Embryonic facial prominence (tissue), 1 donor: ENCODE measurements at regions not wholly inside any gene's neighbourhood (a gene's known extent, or its start where the extent isn't known, plus 50 kb on each side); places are given as distances from the start of the nearest gene placed in this dataset.

Experiments
- DNase-seq: peaks from one replicate; pipeline ENCODE4 v3.0.0-alpha.2; 2016; ENCODE audit errors: extremely low spot score

DNA sequence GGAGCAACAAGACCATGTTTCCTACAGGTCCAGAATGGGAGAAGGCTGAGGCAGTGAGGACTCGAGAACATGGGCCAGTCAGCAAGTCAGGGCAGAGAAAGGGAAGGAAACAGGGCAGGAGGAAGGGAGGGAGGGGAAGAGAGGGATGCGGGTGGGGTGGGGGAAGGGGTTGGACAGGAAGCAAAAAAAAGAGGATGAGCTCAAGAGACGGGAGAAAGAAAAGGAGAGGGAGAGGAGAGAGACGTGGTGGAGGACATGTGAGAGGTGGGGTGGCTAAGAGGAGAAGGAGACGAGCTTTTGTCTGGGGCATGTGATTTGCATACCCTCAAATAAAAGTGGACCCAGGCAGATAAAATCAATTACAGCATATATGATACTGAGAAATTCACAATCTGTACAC is 389.5 kb upstream of the B3GAT1 start:
- no peak for DNase-seq

- no peak for DNase-seq
These were observed 388.8 kb upstream of the B3GAT1 start for GRCh38 chr11:134800826-134801225.

GRCh38 chr11:134800130-134800529 is 388.1 kb upstream of the B3GAT1 start:
- no peak for DNase-seq

DNA sequence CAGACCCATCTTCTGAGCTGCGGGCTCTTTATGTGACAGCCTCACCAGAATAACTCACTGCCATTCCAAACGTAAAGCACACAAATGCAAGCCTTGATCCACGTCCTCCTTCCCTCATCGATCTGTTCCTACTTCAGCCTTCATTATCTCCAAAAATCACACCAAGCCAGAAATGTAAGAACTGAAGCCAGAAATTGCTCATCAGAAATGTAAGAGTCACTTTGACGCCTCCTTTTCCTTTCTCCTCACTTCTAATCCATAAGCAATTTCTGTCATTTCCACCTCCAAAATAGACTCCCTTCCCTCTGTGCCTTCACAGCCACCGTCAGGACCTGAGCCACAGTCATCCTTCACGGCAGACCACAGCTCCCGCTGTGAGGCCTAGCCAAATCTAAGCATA is 387.3 kb upstream of the B3GAT1 start:
- DNase-seq: no peak

- DNase-seq: no peak
These were observed 385.5 kb upstream of the B3GAT1 start for GRCh38 chr11:134797411-134798089.

GRCh38 chr11:134795017-134795416 is 383.0 kb upstream of the B3GAT1 start:
- DNase-seq: no peak

GRCh38 chr11:134794192-134794591 is 382.1 kb upstream of the B3GAT1 start:
- no peak for DNase-seq

GRCh38 chr11:134792677-134793076 is 380.6 kb upstream of the B3GAT1 start:
- DNase-seq: no peak

DNA sequence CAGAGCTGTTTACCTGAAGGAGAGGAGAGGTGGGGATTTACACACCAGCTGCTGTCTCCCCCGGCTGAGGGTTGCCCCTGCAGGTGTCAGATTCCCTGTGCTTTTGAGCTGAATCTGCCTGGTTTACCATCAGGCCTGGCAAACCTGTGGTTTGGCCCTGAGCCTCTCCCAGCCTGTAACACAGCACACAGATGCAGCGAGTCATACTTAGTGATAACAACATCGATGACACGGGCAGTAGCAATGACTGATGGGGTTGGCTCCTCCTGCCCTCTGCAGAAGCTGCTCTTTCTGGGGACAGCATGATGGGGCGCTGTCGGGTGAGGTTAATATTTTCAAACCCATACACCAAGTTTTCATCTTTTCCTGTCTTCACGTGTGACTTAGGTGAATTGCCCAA is 380.0 kb upstream of the B3GAT1 start:
- DNase-seq: no peak

GRCh38 chr11:134791102-134791501 is 379.1 kb upstream of the B3GAT1 start:
- no peak for DNase-seq

DNA sequence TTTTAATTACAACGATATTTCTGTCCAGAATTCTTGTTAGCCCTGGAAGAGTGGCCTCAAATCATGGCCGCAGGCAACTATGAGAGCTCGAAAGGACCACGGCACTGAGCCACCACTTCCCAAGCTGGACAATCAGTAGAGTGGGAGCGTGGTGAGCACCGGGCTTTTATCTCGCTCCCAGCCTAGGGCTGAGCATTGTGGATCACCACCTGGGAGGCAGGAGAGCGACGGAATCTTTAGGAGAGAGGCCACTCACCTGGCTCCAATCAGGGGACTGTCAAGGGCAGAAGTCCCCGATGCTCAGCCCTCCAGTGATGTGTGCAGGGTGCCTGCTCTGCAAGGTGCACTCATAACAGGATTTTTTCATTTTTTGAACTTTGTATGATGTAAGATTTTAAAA is 377.1 kb upstream of the B3GAT1 start:
- no peak for DNase-seq

GRCh38 chr11:134786636-134787035 is 374.6 kb upstream of the B3GAT1 start:
- DNase-seq: no peak

DNA sequence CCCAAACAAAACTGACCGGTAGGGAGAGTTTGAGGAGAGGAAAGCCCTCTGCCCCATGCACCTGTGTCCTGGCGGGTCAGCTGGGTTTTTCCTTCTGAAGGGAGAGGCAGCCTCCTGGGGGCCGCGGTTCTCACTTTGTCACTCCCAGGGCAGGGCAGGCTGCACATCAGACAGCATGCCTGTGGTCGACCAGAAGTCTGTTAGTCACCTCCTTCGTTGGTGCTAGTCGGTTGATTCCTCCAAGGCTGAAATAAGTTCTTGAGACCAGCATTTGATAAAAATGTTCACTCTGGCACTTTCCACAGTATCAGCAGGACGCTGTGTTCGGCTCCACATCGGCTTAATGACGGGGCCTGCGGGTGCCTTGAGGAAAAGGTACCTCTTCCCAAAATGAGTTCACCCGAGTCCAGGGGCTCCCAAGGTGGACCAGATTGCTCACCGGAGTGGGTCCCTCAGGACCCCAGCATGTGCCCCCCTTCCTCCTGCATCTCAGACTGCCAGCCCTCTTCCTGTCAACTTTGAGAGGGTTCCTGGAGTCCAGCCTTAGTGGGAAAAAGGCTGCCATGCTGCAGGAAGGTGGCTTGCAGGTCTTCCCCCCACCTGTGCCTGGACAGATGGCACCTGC is 373.7 kb upstream of the B3GAT1 start:
- no peak for DNase-seq

DNA sequence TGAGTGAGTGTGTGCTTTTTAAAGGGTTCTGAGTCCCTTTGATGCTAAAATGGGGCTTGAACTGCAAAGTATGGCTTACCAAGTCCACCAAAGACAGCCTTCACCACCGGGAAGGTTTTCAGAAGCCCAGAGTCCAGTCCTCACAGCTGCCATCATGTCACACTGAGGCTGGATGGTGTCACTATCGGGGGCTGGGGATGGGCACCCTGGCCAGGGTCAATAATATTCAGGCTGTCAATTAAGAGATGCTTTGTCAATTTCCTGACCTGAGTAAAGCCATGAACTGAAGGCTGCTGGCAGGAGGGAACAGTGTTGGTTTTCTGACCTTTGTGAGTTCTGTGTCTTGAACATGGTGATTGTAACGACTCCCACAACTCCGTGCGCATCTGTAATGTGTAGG is 373.0 kb upstream of the B3GAT1 start:
- no peak for DNase-seq

GRCh38 chr11:134784568-134784967 is 372.5 kb upstream of the B3GAT1 start:
- no peak for DNase-seq

GRCh38 chr11:134784046-134784445 is 372.0 kb upstream of the B3GAT1 start:
- no peak for DNase-seq

DNA sequence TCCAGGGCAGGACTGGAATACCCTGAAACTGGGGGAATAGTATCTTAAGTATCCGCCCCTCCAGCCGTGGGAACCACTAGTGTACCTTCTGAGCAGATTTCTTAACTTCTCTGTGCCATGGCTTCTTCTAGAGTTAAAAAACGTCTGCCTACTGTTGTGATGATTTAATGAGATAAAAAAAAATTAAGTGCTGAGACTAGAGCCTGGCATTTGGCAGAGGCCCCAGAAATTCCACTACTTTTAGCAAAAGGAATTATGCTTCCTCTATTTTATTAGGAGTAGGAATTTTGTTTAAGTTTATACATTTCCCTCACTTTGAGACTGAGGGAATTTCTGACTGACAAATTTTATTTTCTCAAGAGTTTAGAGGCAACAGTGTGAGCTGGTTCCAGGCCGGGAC is 371.2 kb upstream of the B3GAT1 start:
- no peak for DNase-seq

- DNase-seq: no peak
These were observed 369.4 kb upstream of the B3GAT1 start for GRCh38 chr11:134781380-134781866.

- no peak for DNase-seq
These were observed 368.6 kb upstream of the B3GAT1 start for GRCh38 chr11:134780486-134781147.

- no peak for DNase-seq
These were observed 367.1 kb upstream of the B3GAT1 start for GRCh38 chr11:134779179-134779578.

GRCh38 chr11:134768463-134768862 is 356.4 kb upstream of the B3GAT1 start:
- DNase-seq: no peak

GRCh38 chr11:134765565-134765964 is 353.5 kb upstream of the B3GAT1 start:
- DNase-seq: no peak

DNA sequence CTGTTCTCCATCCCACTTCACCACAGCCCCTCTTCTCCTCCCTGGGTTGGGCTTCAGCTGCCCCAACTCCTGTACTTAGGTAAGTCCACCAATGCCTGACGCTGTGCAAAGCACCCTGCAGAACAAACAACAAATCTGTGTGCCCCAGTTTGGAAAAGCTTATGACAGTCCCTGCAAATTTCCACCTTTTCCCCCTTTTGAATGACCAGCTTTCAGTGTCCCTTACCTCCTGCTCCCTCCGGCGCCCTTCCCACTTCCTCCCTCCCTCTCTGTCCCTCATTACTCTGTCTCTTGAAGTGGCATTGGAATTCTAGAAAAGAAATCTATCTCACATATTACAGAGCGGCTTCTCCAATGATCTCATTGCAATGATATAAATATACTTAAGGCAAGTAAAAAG is 352.9 kb upstream of the B3GAT1 start:
- DNase-seq: no peak
